ENCODE measurements at regions not wholly inside any gene's neighbourhood (a gene's known extent, or its start where the extent isn't known, plus 50 kb on each side); places are given as distances from the start of the nearest gene placed in this dataset.

- TF ChIP-seq ZNF114 (CRISPR knock-in tag; IDR thresholded peaks at IDR 0.05) (no peak), ZNF331 (CRISPR knock-in tag; IDR thresholded peaks at IDR 0.05; ENCODE audit: low read depth) (no peak), POLR2AphosphoS5 (IDR thresholded peaks at IDR 0.05; ENCODE audit: low read depth) (no peak), STAT1 (IDR thresholded peaks at IDR 0.05; ENCODE audit: unreplicated experiment) (no peak), JUNB (IDR thresholded peaks at IDR 0.05; ENCODE audit: unreplicated experiment) (no peak)
- TF ChIP-seq, protein P1, sequence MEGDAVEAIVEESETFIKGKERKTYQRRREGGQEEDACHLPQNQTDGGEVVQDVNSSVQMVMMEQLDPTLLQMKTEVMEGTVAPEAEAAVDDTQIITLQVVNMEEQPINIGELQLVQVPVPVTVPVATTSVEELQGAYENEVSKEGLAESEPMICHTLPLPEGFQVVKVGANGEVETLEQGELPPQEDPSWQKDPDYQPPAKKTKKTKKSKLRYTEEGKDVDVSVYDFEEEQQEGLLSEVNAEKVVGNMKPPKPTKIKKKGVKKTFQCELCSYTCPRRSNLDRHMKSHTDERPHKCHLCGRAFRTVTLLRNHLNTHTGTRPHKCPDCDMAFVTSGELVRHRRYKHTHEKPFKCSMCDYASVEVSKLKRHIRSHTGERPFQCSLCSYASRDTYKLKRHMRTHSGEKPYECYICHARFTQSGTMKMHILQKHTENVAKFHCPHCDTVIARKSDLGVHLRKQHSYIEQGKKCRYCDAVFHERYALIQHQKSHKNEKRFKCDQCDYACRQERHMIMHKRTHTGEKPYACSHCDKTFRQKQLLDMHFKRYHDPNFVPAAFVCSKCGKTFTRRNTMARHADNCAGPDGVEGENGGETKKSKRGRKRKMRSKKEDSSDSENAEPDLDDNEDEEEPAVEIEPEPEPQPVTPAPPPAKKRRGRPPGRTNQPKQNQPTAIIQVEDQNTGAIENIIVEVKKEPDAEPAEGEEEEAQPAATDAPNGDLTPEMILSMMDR (conservative IDR thresholded peaks at IDR 0.05; ENCODE audit: low read depth in 2 of 2) = no peak
- H3K27ac ChIP-seq (ENCODE audit: low read depth) = no peak overlapping the region
- no peaks in the 10 kb centered on the region for H3K27me3 ChIP-seq (ENCODE audit: insufficient read depth)
- peaks cover 15% of the 10 kb centered on the region; the same call in 1 of the 3 replicates for H3K36me3 Mint-ChIP-seq (ENCODE audit: low read depth)
- H3K9me3 Mint-ChIP-seq = peaks cover 95% of the 10 kb centered on the region
- peaks cover under 1% of the 10 kb centered on the region for H3K4me1 ChIP-seq (ENCODE audit: insufficient read depth)
- H3K4me3 Mint-ChIP-seq = no peak overlapping the region
- H3K79me2 ChIP-seq (replicated peaks; ENCODE audit: insufficient read depth) = no peaks in the 10 kb centered on the region
- no peaks in the 10 kb centered on the region for H4K20me1 ChIP-seq (replicated peaks; ENCODE audit: insufficient read depth)
- no peak for ATAC-seq
- H3K36me3 ChIP-seq (ENCODE audit: insufficient read depth) = no peaks in the 10 kb centered on the region; the same call in 1 of the 2 replicates
- 0 out of 2 replicates have a peak, but pooled peaks cover under 1% of the 10 kb centered on the region for H3K9me2 ChIP-seq (ENCODE audit: insufficient read depth)
- H3F3A ChIP-seq (replicated peaks; ENCODE audit: low read depth) = no peaks in the 10 kb centered on the region
- DNase-seq (ENCODE audit: low spot score) = no peak
- no peaks in the 10 kb centered on the region for H3K4me1 Mint-ChIP-seq
- no peak overlapping the region for H2AFZ ChIP-seq
- H3K27me3 Mint-ChIP-seq (ENCODE audit: insufficient read depth, low read depth, poor library complexity) = no peaks in the 10 kb centered on the region
- H3K4me3 ChIP-seq = no peak overlapping the region
- H3K27ac Mint-ChIP-seq = no peak overlapping the region
- H3K4me2 ChIP-seq = no peak overlapping the region
These were observed 402.3 kb downstream of the TYW1 start for GRCh38 chr7:67398916-67399315.

DNA sequence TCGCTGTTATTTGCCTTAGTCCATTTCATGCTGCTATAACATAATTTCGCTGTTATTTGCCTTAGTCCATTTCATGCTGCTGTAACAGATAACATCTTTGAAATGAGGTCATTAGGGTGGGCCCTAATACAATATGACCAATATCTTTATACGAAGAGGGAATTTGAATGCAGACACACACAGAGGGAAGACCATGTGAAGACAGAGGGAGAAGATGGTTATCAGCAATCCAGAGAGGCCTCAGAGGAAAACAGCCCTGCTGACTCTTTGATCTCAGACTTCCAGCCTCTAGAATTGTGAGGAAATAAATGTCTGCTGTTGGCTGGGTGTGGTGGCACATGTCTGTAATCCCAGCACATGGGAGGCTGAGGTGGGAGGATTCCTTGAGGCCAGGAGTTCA lies 404.9 kb downstream of the TYW1 start:
- H3K4me2 ChIP-seq = no peak overlapping the region
- no peak overlapping the region for H3K4me3 ChIP-seq
- H3K9me2 ChIP-seq (ENCODE audit: insufficient read depth) = no peaks in the 10 kb centered on the region
- no peaks in the 10 kb centered on the region; the same call in 1 of the 2 replicates for H3K36me3 ChIP-seq (ENCODE audit: insufficient read depth)
- H3K79me2 ChIP-seq (replicated peaks; ENCODE audit: insufficient read depth) = no peaks in the 10 kb centered on the region
- H3K27me3 ChIP-seq (ENCODE audit: insufficient read depth) = no peaks in the 10 kb centered on the region
- TF ChIP-seq, protein P2, sequence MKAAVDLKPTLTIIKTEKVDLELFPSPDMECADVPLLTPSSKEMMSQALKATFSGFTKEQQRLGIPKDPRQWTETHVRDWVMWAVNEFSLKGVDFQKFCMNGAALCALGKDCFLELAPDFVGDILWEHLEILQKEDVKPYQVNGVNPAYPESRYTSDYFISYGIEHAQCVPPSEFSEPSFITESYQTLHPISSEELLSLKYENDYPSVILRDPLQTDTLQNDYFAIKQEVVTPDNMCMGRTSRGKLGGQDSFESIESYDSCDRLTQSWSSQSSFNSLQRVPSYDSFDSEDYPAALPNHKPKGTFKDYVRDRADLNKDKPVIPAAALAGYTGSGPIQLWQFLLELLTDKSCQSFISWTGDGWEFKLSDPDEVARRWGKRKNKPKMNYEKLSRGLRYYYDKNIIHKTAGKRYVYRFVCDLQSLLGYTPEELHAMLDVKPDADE (IDR thresholded peaks at IDR 0.05) = no peak
- TF ChIP-seq NANOG (IDR thresholded peaks at IDR 0.05; ENCODE audit: borderline replicate concordance) = no peak
- TF ChIP-seq POLR2AphosphoS5 (IDR thresholded peaks at IDR 0.05; ENCODE audit: low read depth) = no peak
- Mint-ChIP-seq H3K4me3 (no peak overlapping the region), H3K36me3 (ENCODE audit: low read depth) (peaks cover 13% of the 10 kb centered on the region; the same call in 1 of the 3 replicates), H3K9me3 (peaks cover 94% of the 10 kb centered on the region), H3K27ac (no peak overlapping the region), H3K27me3 (ENCODE audit: insufficient read depth, low read depth, poor library complexity) (no peaks in the 10 kb centered on the region), H3K4me1 (no peaks in the 10 kb centered on the region)
- ATAC-seq = no peak
- H4K20me1 ChIP-seq (replicated peaks; ENCODE audit: insufficient read depth) = no peaks in the 10 kb centered on the region
- H3K27ac ChIP-seq (ENCODE audit: low read depth) = no peak overlapping the region
- H2AFZ ChIP-seq = no peak overlapping the region
- H3K4me1 ChIP-seq (ENCODE audit: insufficient read depth) = no peaks in the 10 kb centered on the region
- H3F3A ChIP-seq (replicated peaks; ENCODE audit: low read depth) = no peaks in the 10 kb centered on the region
- no peak for DNase-seq (ENCODE audit: low spot score)

DNA sequence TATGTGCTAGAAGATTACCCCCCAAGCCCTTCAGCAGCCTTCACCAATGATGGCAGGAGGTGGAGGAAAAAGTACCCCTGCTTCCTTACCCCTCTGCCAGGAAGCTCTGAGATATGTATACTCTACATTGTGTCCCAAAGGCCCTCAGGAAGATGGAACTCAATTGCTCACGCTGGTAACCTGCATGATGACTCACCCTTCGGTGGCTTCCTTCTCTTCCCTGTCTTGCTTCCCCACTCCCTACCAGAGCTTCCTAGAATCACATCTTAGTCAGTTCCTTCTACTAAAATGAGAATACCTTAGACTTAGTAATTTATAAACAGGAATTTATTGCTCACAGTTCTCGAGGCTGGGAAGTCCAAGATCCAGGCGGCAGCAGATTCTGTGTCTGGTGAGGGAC lies 405.6 kb downstream of the TYW1 start:
- H4K20me1 ChIP-seq (replicated peaks; ENCODE audit: insufficient read depth) = no peaks in the 10 kb centered on the region
- no peaks in the 10 kb centered on the region for H3F3A ChIP-seq (replicated peaks; ENCODE audit: low read depth)
- no peaks in the 10 kb centered on the region; the same call in 1 of the 2 replicates for H3K36me3 ChIP-seq (ENCODE audit: insufficient read depth)
- peaks cover under 1% of the 10 kb centered on the region for H3K27me3 Mint-ChIP-seq (ENCODE audit: insufficient read depth, low read depth, poor library complexity)
- no peak overlapping the region for H3K4me2 ChIP-seq
- H3K9me3 Mint-ChIP-seq = peaks cover 95% of the 10 kb centered on the region
- H3K27ac ChIP-seq (ENCODE audit: low read depth) = no peak overlapping the region
- no peak overlapping the region for H2AFZ ChIP-seq
- no peaks in the 10 kb centered on the region for H3K79me2 ChIP-seq (replicated peaks; ENCODE audit: insufficient read depth)
- H3K36me3 Mint-ChIP-seq (ENCODE audit: low read depth) = peaks cover 13% of the 10 kb centered on the region; the same call in 1 of the 3 replicates
- no peaks in the 10 kb centered on the region for H3K9me2 ChIP-seq (ENCODE audit: insufficient read depth)
- H3K27ac Mint-ChIP-seq = no peak overlapping the region
- DNase-seq (ENCODE audit: low spot score) (no peak), ATAC-seq (no peak)
- no peaks in the 10 kb centered on the region for H3K4me1 ChIP-seq (ENCODE audit: insufficient read depth)
- no peak overlapping the region for H3K4me3 Mint-ChIP-seq
- H3K4me3 ChIP-seq = no peak overlapping the region
- no peaks in the 10 kb centered on the region for H3K4me1 Mint-ChIP-seq
- no peaks in the 10 kb centered on the region for H3K27me3 ChIP-seq (ENCODE audit: insufficient read depth)
- TF ChIP-seq, protein P3, sequence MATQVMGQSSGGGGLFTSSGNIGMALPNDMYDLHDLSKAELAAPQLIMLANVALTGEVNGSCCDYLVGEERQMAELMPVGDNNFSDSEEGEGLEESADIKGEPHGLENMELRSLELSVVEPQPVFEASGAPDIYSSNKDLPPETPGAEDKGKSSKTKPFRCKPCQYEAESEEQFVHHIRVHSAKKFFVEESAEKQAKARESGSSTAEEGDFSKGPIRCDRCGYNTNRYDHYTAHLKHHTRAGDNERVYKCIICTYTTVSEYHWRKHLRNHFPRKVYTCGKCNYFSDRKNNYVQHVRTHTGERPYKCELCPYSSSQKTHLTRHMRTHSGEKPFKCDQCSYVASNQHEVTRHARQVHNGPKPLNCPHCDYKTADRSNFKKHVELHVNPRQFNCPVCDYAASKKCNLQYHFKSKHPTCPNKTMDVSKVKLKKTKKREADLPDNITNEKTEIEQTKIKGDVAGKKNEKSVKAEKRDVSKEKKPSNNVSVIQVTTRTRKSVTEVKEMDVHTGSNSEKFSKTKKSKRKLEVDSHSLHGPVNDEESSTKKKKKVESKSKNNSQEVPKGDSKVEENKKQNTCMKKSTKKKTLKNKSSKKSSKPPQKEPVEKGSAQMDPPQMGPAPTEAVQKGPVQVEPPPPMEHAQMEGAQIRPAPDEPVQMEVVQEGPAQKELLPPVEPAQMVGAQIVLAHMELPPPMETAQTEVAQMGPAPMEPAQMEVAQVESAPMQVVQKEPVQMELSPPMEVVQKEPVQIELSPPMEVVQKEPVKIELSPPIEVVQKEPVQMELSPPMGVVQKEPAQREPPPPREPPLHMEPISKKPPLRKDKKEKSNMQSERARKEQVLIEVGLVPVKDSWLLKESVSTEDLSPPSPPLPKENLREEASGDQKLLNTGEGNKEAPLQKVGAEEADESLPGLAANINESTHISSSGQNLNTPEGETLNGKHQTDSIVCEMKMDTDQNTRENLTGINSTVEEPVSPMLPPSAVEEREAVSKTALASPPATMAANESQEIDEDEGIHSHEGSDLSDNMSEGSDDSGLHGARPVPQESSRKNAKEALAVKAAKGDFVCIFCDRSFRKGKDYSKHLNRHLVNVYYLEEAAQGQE (IDR thresholded peaks at IDR 0.05; ENCODE audit: unreplicated experiment) = no peak
- no peak for TF ChIP-seq POLR2AphosphoS5 (IDR thresholded peaks at IDR 0.05; ENCODE audit: low read depth)
- no peak for TF ChIP-seq EZH2phosphoT487 (IDR thresholded peaks at IDR 0.05; ENCODE audit: unreplicated experiment)
- TF ChIP-seq STAT1 (IDR thresholded peaks at IDR 0.05; ENCODE audit: unreplicated experiment) = no peak
- no peak for TF ChIP-seq EZH2 (IDR thresholded peaks at IDR 0.05; ENCODE audit: low read depth, unreplicated experiment)
- TF ChIP-seq CREB1 (CRISPR knock-in tag; IDR thresholded peaks at IDR 0.05; ENCODE audit: low read depth) = no peak
- TF ChIP-seq ZNF114 (CRISPR knock-in tag; IDR thresholded peaks at IDR 0.05) = no peak
- no peak for TF ChIP-seq JUNB (IDR thresholded peaks at IDR 0.05; ENCODE audit: unreplicated experiment)
- TF ChIP-seq, protein P2 (IDR thresholded peaks at IDR 0.05) = no peak
